Activated naive CD4-positive, alpha-beta T cell treated with anti-CD3 and anti-CD28 coated beads, Interleukin-2, amount 50 U/mL, for 72 hours (primary cell): ENCODE measurements at regions not wholly inside any gene's neighbourhood (a gene's known extent, or its start where the extent isn't known, plus 50 kb on each side); places are given as distances from the start of the nearest gene placed in this dataset.
"Not testable (repeated sequence)": the region's sequence is repeated elsewhere in the genome, so short reads cannot be mapped to it uniquely, and the experiment has no call there.

ENCODE experiments used
- ATAC-seq, 2 donors: fragments of 150-1000 bp; cut with Tn5 transposase; 2 replicates each; pipeline ENCODE4 v1.10.0; 2021; ENCODE audit warnings: mild to moderate bottlenecking in 2 of 2, moderate library complexity in 2 of 2
- DNase-seq, 2 donors: peaks; one replicate each; pipeline ENCODE4 v3.0.0; 2021 to 2022; ENCODE audit warnings: low spot score in 2 of 2
- H3K27ac Mint-ChIP-seq, 2 donors: one replicate each; pipeline ENCODE4 v1.8.0; 2022; ENCODE audit warnings: mild to moderate bottlenecking in 2 of 2, mixed read lengths in 2 of 2
- H3K36me3 Mint-ChIP-seq, 2 donors: one replicate each; pipeline ENCODE4 v1.8.0; 2022; ENCODE audit warnings: mixed read lengths in 2 of 2
- H3K9me3 Mint-ChIP-seq, 2 donors: one replicate each; pipeline ENCODE4 v1.8.0; 2022; ENCODE audit warnings: mixed read lengths in 2 of 2

- not testable (repeated sequence) for ATAC-seq, DNase-seq, H3K27ac Mint-ChIP-seq, H3K36me3 Mint-ChIP-seq, H3K9me3 Mint-ChIP-seq
These were observed 266.6 kb downstream of the IRS1 start for GRCh38 chr2:226532976-226533375.

GRCh38 chr2:226531061-226531810 is 268.4 kb downstream of the IRS1 start:
- H3K27ac Mint-ChIP-seq = no peak overlapping the region
- no peak for DNase-seq

GRCh38 chr2:226529556-226529955 is 270.1 kb downstream of the IRS1 start:
- no peak overlapping the region for H3K27ac Mint-ChIP-seq
- ATAC-seq (no peak), DNase-seq (no peak)
- H3K9me3 Mint-ChIP-seq = no peaks in the 10 kb centered on the region
- H3K36me3 Mint-ChIP-seq = no peaks in the 10 kb centered on the region

More at GRCh38 chr2:226531061-226531810, 268.4 kb downstream of the IRS1 start:
- Mint-ChIP-seq H3K9me3 (no peaks in the 10 kb centered on the region), H3K36me3 (no peaks in the 10 kb centered on the region)
- ATAC-seq = no peak

GRCh38 chr2:226526716-226527115 is 272.9 kb downstream of the IRS1 start:
- ATAC-seq (no peak), DNase-seq (no peak)
- Mint-ChIP-seq H3K9me3 (no peaks in the 10 kb centered on the region), H3K27ac (no peak overlapping the region), H3K36me3 (no peaks in the 10 kb centered on the region)

GRCh38 chr2:226524381-226524843 is 275.2 kb downstream of the IRS1 start:
- Mint-ChIP-seq H3K9me3 (peaks cover 0 to 5% of the 10 kb centered on the region in 2 donors), H3K36me3 (no peaks in the 10 kb centered on the region), H3K27ac (no peak overlapping the region)
- DNase-seq = no peak
- ATAC-seq = no peak

GRCh38 chr2:226520723-226521122 is 278.9 kb downstream of the IRS1 start:
- H3K9me3 Mint-ChIP-seq = peaks cover 0 to 5% of the 10 kb centered on the region in 2 donors
- no peaks in the 10 kb centered on the region for H3K36me3 Mint-ChIP-seq
- ATAC-seq (no peak), DNase-seq (no peak)
- no peak overlapping the region for H3K27ac Mint-ChIP-seq

GRCh38 chr2:226515344-226516055 is 284.1 kb downstream of the IRS1 start:
- no peaks in the 10 kb centered on the region for H3K36me3 Mint-ChIP-seq
- ATAC-seq (no peak), DNase-seq (no peak)
- H3K9me3 Mint-ChIP-seq = no peaks in the 10 kb centered on the region
- H3K27ac Mint-ChIP-seq = no peak overlapping the region

- ATAC-seq (no peak), DNase-seq (no peak)
- Mint-ChIP-seq H3K27ac (no peak overlapping the region), H3K36me3 (no peaks in the 10 kb centered on the region), H3K9me3 (no peaks in the 10 kb centered on the region)
These were observed 284.7 kb downstream of the IRS1 start for GRCh38 chr2:226514895-226515294.

GRCh38 chr2:226511311-226511710 is 288.3 kb downstream of the IRS1 start:
- Mint-ChIP-seq H3K9me3 (no peaks in the 10 kb centered on the region), H3K36me3 (no peaks in the 10 kb centered on the region), H3K27ac (no peak overlapping the region)
- ATAC-seq = no peak
- no peak for DNase-seq

- DNase-seq (no peak), ATAC-seq (no peak)
- no peaks in the 10 kb centered on the region for H3K9me3 Mint-ChIP-seq
- no peaks in the 10 kb centered on the region for H3K36me3 Mint-ChIP-seq
- H3K27ac Mint-ChIP-seq = no peak overlapping the region
These were observed 290.9 kb downstream of the IRS1 start for GRCh38 chr2:226508683-226509082.

- no peaks in the 10 kb centered on the region for H3K36me3 Mint-ChIP-seq
- no peak for ATAC-seq
- no peak for DNase-seq
- no peaks in the 10 kb centered on the region for H3K9me3 Mint-ChIP-seq
- H3K27ac Mint-ChIP-seq = no peak overlapping the region
These were observed 291.6 kb downstream of the IRS1 start for GRCh38 chr2:226508005-226508404.

GRCh38 chr2:226497146-226497909 is 302.3 kb downstream of the IRS1 start:
- Mint-ChIP-seq H3K9me3 (no peaks in the 10 kb centered on the region), H3K36me3 (no peaks in the 10 kb centered on the region), H3K27ac (no peak overlapping the region)
- DNase-seq (no peak), ATAC-seq (peak in 1 of 2 donors; percentile 48)

GRCh38 chr2:226496273-226496550 is 303.4 kb downstream of the IRS1 start:
- no peak for DNase-seq
- no peaks in the 10 kb centered on the region for H3K36me3 Mint-ChIP-seq
- no peak overlapping the region for H3K27ac Mint-ChIP-seq
- H3K9me3 Mint-ChIP-seq = no peaks in the 10 kb centered on the region
- ATAC-seq = no peak

GRCh38 chr2:226495466-226496272 is 304.0 kb downstream of the IRS1 start:
- Mint-ChIP-seq H3K9me3 (no peaks in the 10 kb centered on the region), H3K27ac (no peak overlapping the region), H3K36me3 (no peaks in the 10 kb centered on the region)
- no peak for DNase-seq
- ATAC-seq = no peak

GRCh38 chr2:226491112-226491511 is 308.5 kb downstream of the IRS1 start:
- DNase-seq = no peak
- Mint-ChIP-seq H3K27ac (no peak overlapping the region), H3K9me3 (no peaks in the 10 kb centered on the region), H3K36me3 (no peaks in the 10 kb centered on the region)
- ATAC-seq = no peak

- Mint-ChIP-seq H3K27ac (no peak overlapping the region), H3K9me3 (no peaks in the 10 kb centered on the region), H3K36me3 (no peaks in the 10 kb centered on the region)
- peak; percentile 80 to 87 for ATAC-seq
- no peak for DNase-seq
These were observed 309.7 kb downstream of the IRS1 start for GRCh38 chr2:226489775-226490541.
